NCI-H187 (cell line): ENCODE measurements at regions not wholly inside any gene's neighbourhood (a gene's known extent, or its start where the extent isn't known, plus 50 kb on each side); places are given as distances from the start of the nearest gene placed in this dataset.
"Not testable (repeated sequence)": the region's sequence is repeated elsewhere in the genome, so short reads cannot be mapped to it uniquely, and the experiment has no call there.

Source experiments
- DNase-seq, 2 experiments: peaks; one replicate each; lab custom pipeline; 2025; lab: John Stamatoyannopoulos, UW

- DNase-seq, result no peak
These were observed 91.4 kb upstream of the LHX1 start for GRCh38 chr17:36845916-36846315.

GRCh38 chr17:36846410-36847292 is 90.6 kb upstream of the LHX1 start:
- no peak for DNase-seq

- no peak for DNase-seq
These were observed 89.0 kb upstream of the LHX1 start for GRCh38 chr17:36848008-36848902.

- DNase-seq, result not testable (repeated sequence)
These were observed 88.3 kb upstream of the LHX1 start for GRCh38 chr17:36849020-36849419.

- no peak for DNase-seq
These were observed 87.4 kb upstream of the LHX1 start for GRCh38 chr17:36849871-36850348.

GRCh38 chr17:36850790-36851189 is 86.5 kb upstream of the LHX1 start:
- no peak for DNase-seq

GRCh38 chr17:36851250-36851649 is 86.0 kb upstream of the LHX1 start:
- no peak for DNase-seq

- DNase-seq, result not testable (repeated sequence)
These were observed 84.8 kb upstream of the LHX1 start for GRCh38 chr17:36852478-36852877.

- no peak for DNase-seq
These were observed 82.3 kb upstream of the LHX1 start for GRCh38 chr17:36854982-36855381.

GRCh38 chr17:36855459-36855858 is 81.8 kb upstream of the LHX1 start:
- no peak for DNase-seq

- no peak for DNase-seq
These were observed 81.1 kb upstream of the LHX1 start for GRCh38 chr17:36856222-36856621.

- no peak for DNase-seq
These were observed 80.3 kb upstream of the LHX1 start for GRCh38 chr17:36856903-36857381.

GRCh38 chr17:36857698-36858097 is 79.6 kb upstream of the LHX1 start:
- DNase-seq, result no peak

- DNase-seq, result no peak
These were observed 78.9 kb upstream of the LHX1 start for GRCh38 chr17:36858119-36859002.

- DNase-seq, result no peak
These were observed 78.3 kb upstream of the LHX1 start for GRCh38 chr17:36859003-36859300.

- no peak for DNase-seq
These were observed 77.6 kb upstream of the LHX1 start for GRCh38 chr17:36859706-36860105.

- DNase-seq, result no peak
These were observed 75.7 kb upstream of the LHX1 start for GRCh38 chr17:36861531-36861930.

GRCh38 chr17:36862116-36862920 is 75.0 kb upstream of the LHX1 start:
- no peak for DNase-seq

GRCh38 chr17:36863131-36863530 is 74.1 kb upstream of the LHX1 start:
- DNase-seq, result no peak

GRCh38 chr17:36863676-36864612 is 73.3 kb upstream of the LHX1 start:
- no peak for DNase-seq
